GM13977 (cell line): ENCODE measurements at regions not wholly inside any gene's neighbourhood (a gene's known extent, or its start where the extent isn't known, plus 50 kb on each side); places are given as distances from the start of the nearest gene placed in this dataset.

Experiments
- DNase-seq: peaks from one replicate; pipeline ENCODE4 v3.0.0; 2012; ENCODE audit warnings: low spot score
- in situ Hi-C: fragments of 300-500 bp; cut with MboI; formaldehyde crosslinking; loops from one replicate; pipeline ENCODE4 v1.12.0; 2022; ENCODE audit warnings: low sequenced_read_pairs, low pct_unique_long_range_greater_than_20kb, mixed read lengths, inconsistent platforms; ENCODE audit not compliant: unreplicated experiment
- TF ChIP-seq, protein P1 (sequence below): IDR thresholded peaks from 2 replicates; pipeline ENCODE4 v1.5.1; 2012; ENCODE audit warnings: mild to moderate bottlenecking, control low read depth; ENCODE audit not compliant: insufficient read depth; ENCODE audit errors: extremely low read depth, missing control alignments

DNA sequence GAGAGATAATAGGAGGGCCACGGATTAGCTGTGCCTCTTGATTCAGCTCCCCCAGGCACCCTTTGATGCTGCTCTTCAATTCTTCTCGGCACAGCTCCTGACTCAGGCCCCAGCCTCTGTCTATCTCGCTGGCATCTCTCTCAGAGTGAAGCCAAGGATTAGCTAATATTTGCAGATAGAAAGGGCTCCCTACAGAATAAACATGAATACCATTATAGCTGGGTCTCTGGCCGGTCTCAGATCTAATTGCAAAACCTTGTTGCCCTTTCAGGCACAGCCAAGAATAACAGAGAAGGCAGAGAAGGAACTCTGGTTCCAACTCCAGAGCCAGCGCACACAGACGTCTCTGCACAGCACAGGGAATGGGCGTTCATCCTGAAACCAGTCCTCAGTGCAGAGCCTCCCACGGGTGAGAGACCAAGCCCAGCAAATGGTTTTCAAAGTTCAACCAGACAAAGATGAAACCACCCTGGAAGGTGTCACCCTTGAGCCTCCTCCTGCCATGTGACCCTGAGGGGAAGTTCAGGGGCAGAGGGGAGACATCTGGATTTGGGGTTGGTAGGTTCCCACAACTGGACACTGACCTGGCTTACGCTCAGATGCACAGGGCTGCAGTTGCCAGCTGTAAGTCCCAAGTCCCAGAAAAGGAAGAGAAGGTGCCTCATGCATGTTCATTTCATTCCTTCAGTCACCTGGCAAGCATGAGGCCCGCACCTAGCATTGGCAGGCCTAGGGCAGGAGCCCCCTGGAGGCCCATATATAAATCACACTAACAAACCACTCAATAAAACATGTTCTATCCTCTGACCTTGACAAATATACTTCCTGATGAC, 394.0 kb downstream of the NPHP4 start:
- no peak for DNase-seq
- in situ Hi-C loops = no loop called here
- TF ChIP-seq, protein P1, sequence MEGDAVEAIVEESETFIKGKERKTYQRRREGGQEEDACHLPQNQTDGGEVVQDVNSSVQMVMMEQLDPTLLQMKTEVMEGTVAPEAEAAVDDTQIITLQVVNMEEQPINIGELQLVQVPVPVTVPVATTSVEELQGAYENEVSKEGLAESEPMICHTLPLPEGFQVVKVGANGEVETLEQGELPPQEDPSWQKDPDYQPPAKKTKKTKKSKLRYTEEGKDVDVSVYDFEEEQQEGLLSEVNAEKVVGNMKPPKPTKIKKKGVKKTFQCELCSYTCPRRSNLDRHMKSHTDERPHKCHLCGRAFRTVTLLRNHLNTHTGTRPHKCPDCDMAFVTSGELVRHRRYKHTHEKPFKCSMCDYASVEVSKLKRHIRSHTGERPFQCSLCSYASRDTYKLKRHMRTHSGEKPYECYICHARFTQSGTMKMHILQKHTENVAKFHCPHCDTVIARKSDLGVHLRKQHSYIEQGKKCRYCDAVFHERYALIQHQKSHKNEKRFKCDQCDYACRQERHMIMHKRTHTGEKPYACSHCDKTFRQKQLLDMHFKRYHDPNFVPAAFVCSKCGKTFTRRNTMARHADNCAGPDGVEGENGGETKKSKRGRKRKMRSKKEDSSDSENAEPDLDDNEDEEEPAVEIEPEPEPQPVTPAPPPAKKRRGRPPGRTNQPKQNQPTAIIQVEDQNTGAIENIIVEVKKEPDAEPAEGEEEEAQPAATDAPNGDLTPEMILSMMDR = peak; percentile 9

- no peak for DNase-seq
- in situ Hi-C loops = no loop called here
- TF ChIP-seq, protein P1 = no peak
Measured at GRCh38 chr1:5597171-5597850, 394.9 kb downstream of the NPHP4 start.

DNA sequence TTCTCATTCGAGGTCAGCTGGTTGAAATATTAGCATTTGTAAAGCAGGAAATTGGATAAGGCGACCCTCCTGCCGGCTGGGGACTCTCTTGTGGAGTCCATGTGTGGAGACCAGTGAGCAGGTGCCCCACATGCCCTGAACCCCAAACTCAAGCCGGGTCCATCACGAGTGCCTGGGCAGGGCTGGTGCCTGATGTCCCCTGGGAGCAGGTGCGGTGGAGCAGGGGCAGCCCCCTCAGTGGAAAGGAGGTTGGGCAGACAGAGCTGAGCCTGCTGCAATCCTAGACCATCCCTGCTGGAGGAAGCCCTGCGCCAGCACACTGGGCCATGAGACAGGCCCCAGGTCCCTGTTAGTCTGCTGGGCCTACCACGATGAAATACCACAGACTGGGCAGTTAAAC, 395.6 kb downstream of the NPHP4 start:
- in situ Hi-C loops = no loop called here
- TF ChIP-seq, protein P1 = no peak

GRCh38 chr1:5595531-5596170, 396.6 kb downstream of the NPHP4 start:
- in situ Hi-C loops = no loop called here
- TF ChIP-seq, protein P1 = no peak
- DNase-seq = no peak

More for the DNA sequence above, 395.6 kb downstream of the NPHP4 start:
- DNase-seq = no peak

- TF ChIP-seq, protein P1 = no peak
- in situ Hi-C loops = no loop called here
- no peak for DNase-seq
Measured at GRCh38 chr1:5594056-5594956, 397.9 kb downstream of the NPHP4 start.

GRCh38 chr1:5590717-5591116, 401.5 kb downstream of the NPHP4 start:
- TF ChIP-seq, protein P1 = no peak

More at GRCh38 chr1:5590717-5591116, 401.5 kb downstream of the NPHP4 start:
- DNase-seq = no peak
- in situ Hi-C loops = no loop called here
